Stimulated activated effector memory CD8-positive, alpha-beta T cell treated with anti-CD3 and anti-CD28 coated beads, Interleukin-12 subunit alpha, Interleukin-12 subunit beta, amount 100 ng/mL, for 72 hours (primary cell): ENCODE measurements at regions not wholly inside any gene's neighbourhood (a gene's known extent, or its start where the extent isn't known, plus 50 kb on each side); places are given as distances from the start of the nearest gene placed in this dataset.

Experiments used
- ATAC-seq: fragments of 150-1000 bp; cut with Tn5 transposase; 2 replicates; pipeline ENCODE4 v1.10.0; 2021
- DNase-seq, 2 donors: peaks; one replicate each; pipeline ENCODE4 v3.0.0; 2021 to 2022; ENCODE audit warnings: low spot score in 2 of 2
- H3K27ac Mint-ChIP-seq: one replicate; pipeline ENCODE4 v1.8.0; 2022; ENCODE audit warnings: mild to moderate bottlenecking, mixed read lengths
- H3K36me3 Mint-ChIP-seq: one replicate; pipeline ENCODE4 v1.8.0; 2022; ENCODE audit warnings: mild to moderate bottlenecking, mixed read lengths
- H3K4me1 Mint-ChIP-seq: one replicate; pipeline ENCODE4 v1.8.0; 2022; ENCODE audit warnings: mixed read lengths
- H3K4me3 Mint-ChIP-seq: one replicate; pipeline ENCODE4 v1.8.0; 2022; ENCODE audit warnings: mild to moderate bottlenecking, mixed read lengths
- H3K9me3 Mint-ChIP-seq: one replicate; pipeline ENCODE4 v1.8.0; 2022; ENCODE audit warnings: mixed read lengths

DNA sequence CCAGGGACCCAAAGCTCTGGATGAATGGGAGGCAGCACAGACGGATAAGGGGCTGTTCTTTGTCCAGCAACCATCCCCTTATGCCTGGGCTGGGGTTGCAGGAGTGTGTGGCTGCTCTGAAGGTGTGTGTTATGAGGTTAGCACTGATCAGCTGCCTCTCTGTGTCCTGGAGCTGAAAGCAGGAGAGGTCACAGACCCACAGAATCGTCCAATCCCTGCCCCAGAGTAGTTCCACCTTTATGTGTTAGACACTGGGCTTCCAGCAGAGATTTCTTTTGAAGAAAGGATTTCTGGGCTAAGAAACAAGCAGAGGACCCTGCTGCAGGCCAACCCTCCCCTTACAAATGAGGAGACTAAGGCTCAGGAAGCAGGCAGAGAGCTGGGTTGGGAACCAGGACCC lies 62.4 kb downstream of the ARL6IP4 start:
- H3K4me1 Mint-ChIP-seq, result peaks cover 32% of the 10 kb centered on the region
- no peak for ATAC-seq

DNA sequence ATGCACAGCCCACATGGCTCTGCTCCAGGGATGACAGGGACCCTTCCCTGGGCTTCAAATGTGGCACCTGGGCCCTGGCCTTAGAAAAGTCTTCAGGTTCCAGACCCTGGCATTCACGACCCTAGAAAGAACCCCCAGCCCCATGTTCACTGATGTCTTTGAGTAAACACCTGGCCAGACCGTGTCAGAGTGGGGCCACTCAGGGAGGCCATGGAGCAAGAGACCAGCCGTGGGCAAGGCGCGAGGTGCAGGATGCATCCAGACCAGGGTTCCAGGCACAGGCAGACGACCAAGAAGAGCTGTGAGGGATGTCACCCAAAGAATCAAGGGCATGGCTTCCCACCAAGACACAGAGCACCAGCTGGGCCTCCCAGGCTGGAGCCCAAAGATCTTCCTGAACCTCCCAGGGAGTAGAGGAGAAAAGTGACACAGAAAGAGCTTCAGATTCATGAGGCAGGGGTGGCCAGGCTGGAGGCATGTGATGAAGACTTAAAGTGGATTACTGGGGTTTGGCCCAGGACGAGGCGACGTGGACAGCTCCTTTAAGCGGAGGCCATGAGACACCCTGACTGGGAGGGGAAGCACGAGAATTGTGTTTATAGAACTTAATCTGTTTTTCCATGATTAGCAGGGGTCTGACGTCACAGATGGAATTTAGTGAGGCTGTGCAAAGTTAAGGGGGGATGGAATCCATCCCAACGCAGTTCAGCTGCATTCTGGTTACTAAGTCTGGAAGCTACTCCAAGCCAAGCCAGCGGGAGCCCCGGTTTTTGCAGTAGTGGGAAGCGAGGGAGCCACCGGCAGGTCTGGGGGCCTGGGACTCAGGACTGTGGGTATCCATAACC lies 61.6 kb downstream of the ARL6IP4 start:
- Mint-ChIP-seq H3K4me3 (no peak overlapping the region), H3K4me1 (peaks cover 32% of the 10 kb centered on the region), H3K9me3 (no peaks in the 10 kb centered on the region), H3K27ac (no peak overlapping the region), H3K36me3 (no peaks in the 10 kb centered on the region)
- no peak for DNase-seq
- ATAC-seq, result no peak

More for the DNA sequence above, 62.4 kb downstream of the ARL6IP4 start:
- H3K9me3 Mint-ChIP-seq, result no peaks in the 10 kb centered on the region
- H3K27ac Mint-ChIP-seq, result peak overlapping the region; percentile 41
- no peak for DNase-seq
- H3K36me3 Mint-ChIP-seq, result no peaks in the 10 kb centered on the region
- no peak overlapping the region for H3K4me3 Mint-ChIP-seq

DNA sequence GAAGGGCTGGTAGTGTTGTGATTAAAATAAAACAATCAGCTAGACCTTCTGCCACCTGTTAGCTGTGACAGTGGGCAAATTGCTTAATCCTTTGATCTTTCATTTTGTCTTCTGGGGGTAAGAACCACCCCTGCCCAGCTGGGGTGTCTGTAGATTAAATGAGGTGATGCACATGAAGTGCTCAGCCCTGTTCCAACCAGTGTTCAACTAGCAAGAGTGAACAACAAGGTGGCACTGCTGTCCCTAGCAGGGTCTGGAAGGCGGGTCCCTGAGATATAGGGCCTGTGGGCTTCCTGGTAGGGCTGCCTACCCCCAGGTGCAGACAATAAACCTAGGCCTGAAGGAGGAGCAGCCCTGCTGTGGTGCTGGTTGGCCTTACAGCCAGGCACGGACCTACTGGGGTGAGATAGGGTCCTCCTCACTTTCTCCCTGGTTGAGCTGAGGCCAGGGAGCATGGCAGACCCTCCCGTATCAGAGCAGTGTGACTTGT lies 60.6 kb downstream of the ARL6IP4 start:
- Mint-ChIP-seq H3K36me3 (no peaks in the 10 kb centered on the region), H3K27ac (peak overlapping the region; percentile 53), H3K4me1 (peaks cover 32% of the 10 kb centered on the region), H3K4me3 (no peak overlapping the region), H3K9me3 (no peaks in the 10 kb centered on the region)
- no peak for ATAC-seq
- no peak for DNase-seq

DNA sequence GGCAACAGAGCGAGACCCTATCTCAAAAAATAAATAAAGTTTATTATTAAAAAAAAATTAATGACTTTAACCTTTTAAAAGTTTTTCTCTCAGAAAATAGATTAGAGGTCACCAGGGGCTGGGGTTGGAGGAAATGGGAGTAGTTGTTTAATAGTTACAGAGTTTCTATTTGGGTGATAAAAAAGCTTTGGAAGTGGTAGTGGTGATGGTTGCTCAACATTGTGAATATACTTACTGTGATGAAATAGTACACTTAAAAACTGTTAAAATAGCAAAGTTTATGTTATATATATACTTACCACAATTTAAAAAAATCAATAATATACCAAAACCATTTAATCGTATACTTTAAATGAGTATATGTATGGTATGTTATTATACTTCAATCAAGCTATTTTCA lies 59.6 kb downstream of the ARL6IP4 start:
- H3K4me1 Mint-ChIP-seq, result peaks cover 23% of the 10 kb centered on the region

DNA sequence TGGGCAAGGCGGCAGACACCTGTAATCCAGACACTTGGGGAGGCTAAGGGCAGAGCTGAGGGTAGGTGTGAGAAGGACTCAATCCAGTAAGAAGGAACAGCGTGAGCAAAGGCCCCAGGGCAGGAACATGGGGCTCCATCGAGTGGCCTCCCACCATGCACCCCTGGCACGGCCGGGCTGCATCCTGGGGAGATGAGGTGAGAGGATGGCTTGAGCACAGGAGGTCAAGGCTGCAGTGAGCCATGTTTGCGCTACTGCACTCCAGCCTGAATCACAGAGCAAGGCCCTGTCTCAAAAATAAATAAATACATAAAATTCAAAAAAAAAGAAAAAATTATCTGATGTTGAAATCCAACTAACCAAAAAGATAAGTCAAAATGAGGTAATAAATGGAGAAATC lies 58.5 kb downstream of the ARL6IP4 start:
- Mint-ChIP-seq H3K36me3 (no peaks in the 10 kb centered on the region), H3K27ac (no peak overlapping the region), H3K4me1 (peaks cover 14% of the 10 kb centered on the region), H3K9me3 (no peaks in the 10 kb centered on the region), H3K4me3 (no peak overlapping the region)
- no peak for DNase-seq
- no peak for ATAC-seq

More for the DNA sequence above, 59.6 kb downstream of the ARL6IP4 start:
- no peak for ATAC-seq
- Mint-ChIP-seq H3K27ac (no peak overlapping the region), H3K36me3 (no peaks in the 10 kb centered on the region), H3K4me3 (no peak overlapping the region), H3K9me3 (no peaks in the 10 kb centered on the region)
- DNase-seq, result no peak

DNA sequence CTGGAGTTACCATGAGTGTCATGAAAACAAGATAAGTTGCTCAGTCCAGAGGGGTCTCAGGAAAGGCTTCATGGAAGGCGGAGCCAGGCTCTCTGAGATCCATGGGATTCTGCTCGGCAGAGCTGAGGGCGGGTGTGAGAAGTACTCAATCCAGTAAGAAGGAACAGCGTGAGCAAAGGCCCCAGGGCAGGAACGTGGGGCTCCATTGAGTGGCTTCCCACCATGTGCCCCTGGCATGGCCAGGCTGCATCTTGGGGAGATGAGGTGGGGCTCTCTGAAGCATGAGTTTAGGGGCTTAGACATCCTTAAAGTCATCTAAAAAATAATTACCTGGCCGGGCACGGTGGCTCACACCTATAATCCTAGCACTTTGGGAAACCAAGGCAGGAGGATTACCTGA lies 58.0 kb downstream of the ARL6IP4 start:
- no peak for ATAC-seq
- H3K4me3 Mint-ChIP-seq, result no peak overlapping the region
- DNase-seq, result no peak
- H3K4me1 Mint-ChIP-seq, result peaks cover 14% of the 10 kb centered on the region
- H3K9me3 Mint-ChIP-seq, result no peaks in the 10 kb centered on the region
- no peaks in the 10 kb centered on the region for H3K36me3 Mint-ChIP-seq
- H3K27ac Mint-ChIP-seq, result no peak overlapping the region

DNA sequence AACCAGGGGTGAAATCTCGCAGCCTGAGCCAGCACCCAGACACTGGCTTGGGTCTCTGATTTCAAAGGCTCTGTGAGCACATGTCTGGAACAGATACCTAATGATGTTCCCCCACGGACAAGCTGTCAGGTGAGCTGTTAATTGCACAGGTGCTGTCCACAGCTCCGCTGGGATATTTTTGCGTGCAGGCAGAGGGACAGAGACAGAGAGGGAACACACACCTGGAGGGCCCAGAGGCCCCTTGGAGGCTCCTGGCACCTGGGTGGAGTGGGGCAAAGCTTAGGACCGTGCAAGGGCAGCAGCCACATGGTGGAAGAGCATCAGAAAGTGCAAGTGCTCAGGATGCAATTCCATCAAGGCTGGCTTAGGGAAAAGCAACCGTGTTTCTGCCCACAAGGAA lies 57.3 kb downstream of the ARL6IP4 start:
- Mint-ChIP-seq H3K4me3 (no peak overlapping the region), H3K27ac (no peak overlapping the region), H3K36me3 (no peaks in the 10 kb centered on the region), H3K9me3 (no peaks in the 10 kb centered on the region), H3K4me1 (peaks cover 11% of the 10 kb centered on the region)
- no peak for DNase-seq
- no peak for ATAC-seq

DNA sequence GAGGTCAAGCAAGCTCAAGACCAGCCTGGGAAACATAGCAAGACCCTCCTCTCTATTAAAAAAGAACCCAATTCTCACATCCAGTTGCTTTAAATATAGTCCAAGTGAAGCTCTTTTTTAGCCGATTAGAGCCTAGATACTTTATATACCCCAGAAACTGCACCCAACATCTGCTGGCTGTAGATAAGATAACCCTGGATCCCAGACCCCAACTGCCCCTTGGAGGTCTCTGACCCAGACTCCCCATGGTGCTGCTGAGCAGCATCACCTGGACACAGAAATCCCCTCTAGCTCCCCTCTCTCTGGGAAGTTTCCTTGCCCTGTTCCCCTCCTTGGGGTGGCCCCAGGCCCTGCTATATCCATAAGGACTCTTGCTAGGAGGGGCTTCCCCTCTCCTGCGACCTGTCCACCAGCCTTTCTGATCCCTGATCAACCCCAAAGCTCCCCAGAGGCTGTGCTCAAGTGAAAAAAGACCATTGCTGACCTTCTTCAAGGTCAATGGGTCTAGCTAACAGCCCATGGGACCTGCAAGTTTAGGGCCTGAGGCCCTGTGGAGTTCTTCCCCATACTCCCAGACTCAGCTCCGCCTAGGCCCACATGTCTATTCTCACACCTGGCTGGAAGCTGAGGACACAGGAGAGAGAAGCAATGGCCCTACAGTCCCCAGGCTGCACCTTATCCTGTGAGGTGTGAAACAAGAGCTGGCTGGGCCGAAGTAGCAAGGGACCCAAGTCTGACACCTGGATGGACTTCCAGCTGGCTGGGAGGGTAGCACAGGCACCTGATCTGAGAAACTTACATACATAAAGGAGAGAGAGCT lies 56.2 kb downstream of the ARL6IP4 start:
- peak overlapping the region; percentile 50 for H3K27ac Mint-ChIP-seq
- no peak overlapping the region for H3K4me3 Mint-ChIP-seq
- no peak for DNase-seq
- no peaks in the 10 kb centered on the region for H3K36me3 Mint-ChIP-seq
- H3K9me3 Mint-ChIP-seq, result no peaks in the 10 kb centered on the region
- ATAC-seq, result no peak
- peaks cover 11% of the 10 kb centered on the region for H3K4me1 Mint-ChIP-seq

DNA sequence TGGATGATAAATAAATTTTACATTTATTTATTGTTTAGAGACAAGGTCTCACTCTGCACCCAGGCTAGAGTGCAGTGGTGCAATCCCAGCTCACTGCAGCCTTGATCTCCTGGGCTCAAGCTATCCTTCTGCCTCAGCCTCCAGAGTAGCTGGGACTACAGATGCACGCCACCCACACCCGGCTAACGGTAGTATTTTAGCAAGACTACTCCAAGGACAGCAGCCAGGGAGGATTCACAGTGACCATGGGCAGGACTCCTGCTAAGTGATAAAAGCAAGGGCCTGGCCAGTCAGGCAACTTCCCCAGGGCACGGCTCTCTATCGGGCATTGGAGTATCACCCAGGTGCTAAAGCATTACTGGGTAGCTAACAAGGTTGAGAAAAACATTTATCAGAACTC lies 55.4 kb downstream of the ARL6IP4 start:
- ATAC-seq (no peak), DNase-seq (no peak)
- Mint-ChIP-seq H3K27ac (no peak overlapping the region), H3K4me1 (peaks cover 11% of the 10 kb centered on the region), H3K9me3 (no peaks in the 10 kb centered on the region), H3K4me3 (no peak overlapping the region), H3K36me3 (no peaks in the 10 kb centered on the region)

DNA sequence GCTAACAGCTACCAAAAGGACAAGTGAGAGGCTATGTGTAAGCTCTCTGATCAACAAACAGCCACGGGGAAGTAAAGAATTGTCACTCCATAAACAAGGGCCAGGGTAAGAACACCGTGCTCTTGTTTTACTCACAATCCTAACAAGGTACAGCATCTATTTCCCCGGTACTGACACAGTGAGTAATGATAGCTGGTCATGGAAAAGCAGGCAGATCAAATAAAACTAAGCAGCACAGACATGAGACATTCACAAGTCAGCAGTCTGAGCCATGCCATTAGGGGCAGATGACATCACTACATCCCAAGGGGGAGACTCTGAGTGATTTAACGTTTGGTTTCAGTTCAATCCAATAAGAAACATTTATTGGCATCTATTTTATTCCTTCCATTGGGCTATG lies 54.4 kb downstream of the ARL6IP4 start:
- ATAC-seq (peak; percentile 59), DNase-seq (no peak)
- H3K4me3 Mint-ChIP-seq, result no peak overlapping the region
- H3K4me1 Mint-ChIP-seq, result peaks cover 11% of the 10 kb centered on the region
- no peaks in the 10 kb centered on the region for H3K36me3 Mint-ChIP-seq
- no peaks in the 10 kb centered on the region for H3K9me3 Mint-ChIP-seq
- H3K27ac Mint-ChIP-seq, result no peak overlapping the region

DNA sequence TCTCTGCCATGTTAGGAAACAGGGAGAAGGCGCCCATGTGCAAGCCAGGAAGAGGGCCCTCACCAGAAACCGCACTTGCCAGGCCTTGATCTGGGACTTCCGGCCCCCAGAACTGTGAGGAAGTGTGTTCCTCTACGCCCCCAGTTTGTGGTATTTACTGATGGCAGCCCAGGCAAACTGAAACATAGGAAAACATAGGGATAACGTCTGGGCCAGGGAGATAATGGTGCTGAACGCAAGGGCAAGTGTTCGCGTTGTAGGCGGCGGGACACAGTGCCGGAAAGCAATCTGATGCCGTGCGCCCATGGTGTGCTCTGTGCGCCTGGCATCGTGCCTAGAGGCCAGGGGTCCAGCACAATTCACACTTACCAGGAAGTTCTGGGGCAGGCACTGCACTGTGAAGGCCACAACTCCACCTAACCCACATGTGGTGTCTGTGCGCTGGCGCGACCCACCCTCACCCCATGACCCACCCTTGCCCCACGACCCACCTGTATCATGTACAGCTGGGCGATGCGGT lies 53.6 kb downstream of the ARL6IP4 start:
- Mint-ChIP-seq H3K9me3 (no peaks in the 10 kb centered on the region), H3K4me1 (peaks cover 11% of the 10 kb centered on the region), H3K36me3 (no peaks in the 10 kb centered on the region), H3K27ac (peak overlapping the region; percentile 41), H3K4me3 (no peak overlapping the region)
- DNase-seq, result no peak
- no peak for ATAC-seq

DNA sequence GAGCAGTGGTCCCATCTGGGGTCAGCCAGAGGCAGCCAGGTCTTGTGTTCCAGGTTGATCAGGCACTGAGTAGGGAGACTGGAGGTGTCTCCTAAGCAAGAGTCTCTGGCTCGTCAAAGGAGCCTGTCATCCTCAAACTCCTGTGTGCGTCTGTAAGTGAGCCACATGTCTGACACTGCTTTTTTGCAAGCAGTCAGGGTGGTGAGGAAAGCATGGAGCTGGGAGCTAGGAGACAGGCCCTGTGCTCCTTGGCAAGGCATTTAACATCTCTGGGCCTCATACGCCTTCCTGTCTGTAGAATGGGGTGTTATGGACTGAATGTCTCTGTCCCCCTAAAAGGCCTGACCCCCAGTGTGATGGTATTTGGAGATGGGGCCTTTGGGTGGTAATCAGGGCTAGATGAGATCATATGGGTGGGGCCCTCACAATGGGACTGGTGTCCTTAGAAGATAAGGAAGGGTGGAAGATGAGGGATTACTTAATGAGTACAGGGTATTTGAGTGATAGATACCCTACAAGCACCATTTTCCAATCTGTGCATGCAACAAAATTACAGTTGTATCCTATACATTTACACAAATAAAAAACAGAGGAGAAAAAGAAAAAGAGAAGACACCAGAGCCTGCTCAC lies 53.0 kb downstream of the ARL6IP4 start:
- peak overlapping the region; percentile 41 for H3K27ac Mint-ChIP-seq
- H3K9me3 Mint-ChIP-seq, result no peaks in the 10 kb centered on the region
- ATAC-seq (no peak), DNase-seq (no peak)
- H3K4me1 Mint-ChIP-seq, result peaks cover 11% of the 10 kb centered on the region
- no peaks in the 10 kb centered on the region for H3K36me3 Mint-ChIP-seq
- H3K4me3 Mint-ChIP-seq, result no peak overlapping the region

DNA sequence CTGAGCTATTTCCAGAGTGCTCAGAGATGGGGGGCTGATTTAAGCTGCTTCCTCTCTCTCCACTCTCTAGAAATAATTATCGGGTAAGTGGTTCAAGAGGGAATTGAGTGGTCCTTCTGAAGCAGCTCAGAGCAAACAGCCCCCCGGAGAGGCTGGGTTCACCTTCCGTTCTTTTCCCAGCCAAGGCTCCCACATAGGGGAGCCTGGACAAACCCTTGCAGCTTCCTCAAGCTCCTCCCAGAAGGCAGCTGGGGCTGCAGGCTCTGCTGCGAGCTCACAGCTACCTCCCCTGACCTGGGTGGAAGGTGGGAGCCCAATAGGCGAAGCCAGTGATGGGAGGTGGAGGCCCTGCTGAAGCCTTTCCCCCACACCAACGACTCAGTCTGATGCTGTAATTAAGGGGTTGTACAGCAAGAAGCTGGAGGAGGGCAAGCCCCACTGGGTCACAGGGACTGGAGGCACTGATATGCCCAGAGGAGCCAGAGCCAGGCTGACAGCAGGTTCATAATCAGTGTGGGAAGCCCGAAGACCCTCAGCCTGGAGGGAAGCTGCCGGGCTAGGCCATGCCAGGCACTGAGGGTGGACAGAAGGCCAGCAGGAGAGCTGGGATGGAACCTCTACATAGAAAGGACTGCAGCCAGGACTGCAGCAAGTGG lies 52.4 kb downstream of the ARL6IP4 start:
- DNase-seq (no peak), ATAC-seq (no peak)
- Mint-ChIP-seq H3K27ac (peak overlapping the region; percentile 41), H3K36me3 (no peaks in the 10 kb centered on the region), H3K4me3 (no peak overlapping the region), H3K4me1 (peaks cover 11% of the 10 kb centered on the region), H3K9me3 (no peaks in the 10 kb centered on the region)
